ENCODE measurements at regions not wholly inside any gene's neighbourhood (a gene's known extent, or its start where the extent isn't known, plus 50 kb on each side); places are given as distances from the start of the nearest gene placed in this dataset.

GRCh38 chr4:26179316-26179760, 141.5 kb upstream of the RBPJ start:
- Histone ChIP-seq H3K36me3 (replicated peaks in 1 of 2; ENCODE audit: control insufficient read depth in 1 of 2, insufficient read depth in 2 of 2, low read length in 2 of 2) (no peaks in the 10 kb centered on the region), H3K9me3 (replicated peaks in 1 of 2; ENCODE audit: control insufficient read depth in 1 of 2, insufficient read depth in 1 of 2, low read length in 2 of 2) (no peaks in the 10 kb centered on the region), H3K4me2 (replicated peaks; ENCODE audit: extremely low read depth, low read length, poor library complexity, severe bottlenecking) (no peak overlapping the region), H3K79me2 (ENCODE audit: insufficient read depth, low read length) (no peaks in the 10 kb centered on the region), H3K4me1 (ENCODE audit: control insufficient read depth in 1 of 2, insufficient read depth in 2 of 2, low read length in 2 of 2) (no peaks in the 10 kb centered on the region), H3K27ac (ENCODE audit: low read depth in 1 of 2, low read length in 2 of 2) (no peak overlapping the region), H3K4me3 (replicated peaks in 1 of 3; ENCODE audit: low read depth in 2 of 3, low read length in 3 of 3) (no peak overlapping the region), H4K20me1 (ENCODE audit: insufficient read depth, low read length) (no peaks in the 10 kb centered on the region), H3K27me3 (ENCODE audit: control insufficient read depth in 2 of 2, insufficient read depth in 2 of 2, low read length in 2 of 2) (no peaks in the 10 kb centered on the region), H2AFZ (ENCODE audit: insufficient read depth, low read depth, low read length, poor library complexity, severe bottlenecking) (no peak overlapping the region), H3K9ac (ENCODE audit: insufficient read depth, low read length, poor library complexity, severe bottlenecking) (no peak overlapping the region)
- Mint-ChIP-seq H3K9me3 (peaks cover 0 to 4% (median 1%) of the 10 kb centered on the region in 7 donors), H3K27ac (no peak overlapping the region), H3K4me1 (no peaks in the 10 kb centered on the region), H3K36me3 (no peaks in the 10 kb centered on the region), H3K4me3 (no peak overlapping the region), H3K27me3 (ENCODE audit: low read depth in 3 of 3) (peaks cover 2 to 11% (median 5%) of the 10 kb centered on the region in 3 donors)
- WGBS (ENCODE audit: insufficient coverage): no CpG with 5 or more reads among the region's 6 CpGs
- intact Hi-C loops (cut with micrococcal nuclease): no loop called here
- DNase-seq: no peak
- no peak for TF ChIP-seq CTCF (IDR thresholded peaks at IDR 0.05)

GRCh38 chr4:26181616-26182015, 139.2 kb upstream of the RBPJ start:
- Histone ChIP-seq H3K27ac (ENCODE audit: low read depth in 1 of 2, low read length in 2 of 2) (no peak overlapping the region), H3K9me3 (replicated peaks in 1 of 2; ENCODE audit: control insufficient read depth in 1 of 2, insufficient read depth in 1 of 2, low read length in 2 of 2) (no peaks in the 10 kb centered on the region), H3K4me2 (replicated peaks; ENCODE audit: extremely low read depth, low read length, poor library complexity, severe bottlenecking) (no peak overlapping the region), H3K79me2 (ENCODE audit: insufficient read depth, low read length) (no peaks in the 10 kb centered on the region), H2AFZ (ENCODE audit: insufficient read depth, low read depth, low read length, poor library complexity, severe bottlenecking) (no peak overlapping the region), H3K9ac (ENCODE audit: insufficient read depth, low read length, poor library complexity, severe bottlenecking) (no peak overlapping the region), H3K36me3 (replicated peaks in 1 of 2; ENCODE audit: control insufficient read depth in 1 of 2, insufficient read depth in 2 of 2, low read length in 2 of 2) (no peaks in the 10 kb centered on the region), H3K27me3 (ENCODE audit: control insufficient read depth in 2 of 2, insufficient read depth in 2 of 2, low read length in 2 of 2) (no peaks in the 10 kb centered on the region), H3K4me3 (replicated peaks in 1 of 3; ENCODE audit: low read depth in 2 of 3, low read length in 3 of 3) (no peak overlapping the region), H4K20me1 (ENCODE audit: insufficient read depth, low read length) (no peaks in the 10 kb centered on the region), H3K4me1 (ENCODE audit: control insufficient read depth in 1 of 2, insufficient read depth in 2 of 2, low read length in 2 of 2) (no peaks in the 10 kb centered on the region)
- no peak for DNase-seq
- Mint-ChIP-seq H3K4me3 (no peak overlapping the region), H3K27me3 (ENCODE audit: low read depth in 3 of 3) (peaks cover 2 to 8% (median 5%) of the 10 kb centered on the region in 3 donors), H3K4me1 (no peaks in the 10 kb centered on the region), H3K27ac (no peak overlapping the region), H3K36me3 (no peaks in the 10 kb centered on the region), H3K9me3 (peaks cover 0 to 4% (median 1%) of the 10 kb centered on the region in 7 donors)
- no peak for TF ChIP-seq CTCF (IDR thresholded peaks at IDR 0.05)
- WGBS (ENCODE audit: insufficient coverage): no CpG with 5 or more reads among the region's 1 CpG
- intact Hi-C loops (cut with micrococcal nuclease): no loop called here

Measured in CD14-positive monocyte (primary cell).